Right lobe of liver (tissue), 6 donors: ENCODE measurements at regions not wholly inside any gene's neighbourhood (a gene's known extent, or its start where the extent isn't known, plus 50 kb on each side); places are given as distances from the start of the nearest gene placed in this dataset.

Experiments used
- ATAC-seq, 4 donors: fragments of 200-7000 bp; cut with Tn5 transposase; one replicate each; pipeline ENCODE4 v1.9.1; 2020; ENCODE audit warnings: mild to moderate bottlenecking in 4 of 4, moderate library complexity in 4 of 4
- DNase-seq, 3 donors: peaks; one replicate each; pipeline ENCODE4 v3.0.0-alpha.2; 2020
- H3K27ac ChIP-seq, 3 donors: fragments of 200-600 bp; one replicate each; pipeline ENCODE4 v1.8.0; 2022
- H3K27me3 ChIP-seq, 2 donors: fragments of 200-600 bp; one replicate each; pipeline ENCODE4 v1.8.0; 2022
- H3K36me3 ChIP-seq, 4 donors: fragments of 200-600 bp; sonication (generic) in 1 of 4; one replicate each; pipeline versions ENCODE4 v1.5.1 to v1.8.0; 2017 to 2022; ENCODE audit warnings: control low read depth in 1 of 4
- H3K4me1 ChIP-seq, 4 donors: fragments of 200-600 bp; sonication (generic) in 1 of 4; one replicate each; pipeline versions ENCODE4 v1.5.1 to v1.8.0; 2017 to 2022; ENCODE audit warnings: control low read depth in 1 of 4
- H3K4me3 ChIP-seq, 3 donors: fragments of 200-600 bp; one replicate each; pipeline ENCODE4 v1.8.0; 2022
- H3K9me3 ChIP-seq, 4 donors: fragments of 200-600 bp; sonication (generic) in 1 of 4; one replicate each; pipeline versions ENCODE4 v1.5.1 to v1.8.0; 2017 to 2022; ENCODE audit warnings: control low read depth in 1 of 4
- CTCF ChIP-seq, 4 donors: fragments of 200-600 bp in 3 of 4; fragments of 450-650 bp in 1 of 4; IDR thresholded peaks; one replicate each; pipeline versions ENCODE4 v1.5.1 to v1.8.0; 2016 to 2022; ENCODE audit warnings: antibody characterized with exemption in 4 of 4, mild to moderate bottlenecking in 2 of 4
- POLR2A ChIP-seq: fragments of 450-650 bp; IDR thresholded peaks from one replicate; pipeline ENCODE4 v1.6.1; 2017; ENCODE audit warnings: antibody characterized with exemption, mild to moderate bottlenecking
- WGBS: methylation state at CpG from one replicate; pipeline ENCODE4 v1.1.6; 2018; ENCODE audit warnings: low coverage, low lambda C conversion rate; ENCODE audit not compliant: insufficient coverage; ENCODE audit errors: missing lambda C conversion rate; 5-methylcytosine and 5-hydroxymethylcytosine counted together
- intact Hi-C, 2 donors: fragments of 100-400 bp; cut with DNase I; formaldehyde crosslinking; loops; one replicate each; pipeline versions ENCODE4 v1.11.2 to v1.14.1; 2022
- donor health status: DM: no; HTN: yes; CAD: no.
- donor health status: DM: no; HTN: no; CAD: no.
- donor health status: DM: no; HTN: no; CAD: no.
- donor health status: DM: no; HTN: yes; CAD: no.
- donor health status: DM: no; HTN: yes; CAD: no.

GRCh38 chr16:65688301-65688700 lies 566.4 kb upstream of the CDH11 start:
- TF ChIP-seq CTCF (IDR thresholded peaks at IDR 0.05) (no peak), POLR2A (no peak)
- Histone ChIP-seq H3K4me3 (no peak overlapping the region), H3K27ac (no peak overlapping the region), H3K4me1 (no peaks in the 10 kb centered on the region), H3K27me3 (no peaks in the 10 kb centered on the region), H3K9me3 (no peaks in the 10 kb centered on the region), H3K36me3 (no peaks in the 10 kb centered on the region)
- ATAC-seq: no peak
- no peak for DNase-seq
- WGBS: 43% methylated on average over 1 of the region's 1 CpG
- intact Hi-C loops: no loop called here

GRCh38 chr16:65684230-65684629 lies 562.4 kb upstream of the CDH11 start:
- Histone ChIP-seq H3K27me3 (no peaks in the 10 kb centered on the region), H3K4me1 (no peaks in the 10 kb centered on the region), H3K27ac (no peak overlapping the region), H3K9me3 (no peaks in the 10 kb centered on the region), H3K4me3 (no peak overlapping the region), H3K36me3 (no peaks in the 10 kb centered on the region)
- no peak for TF ChIP-seq CTCF (IDR thresholded peaks at IDR 0.05)
- TF ChIP-seq POLR2A: no peak
- intact Hi-C loops: no loop called here
- ATAC-seq (no peak), DNase-seq (no peak)

GRCh38 chr16:65681406-65681805 lies 559.5 kb upstream of the CDH11 start:
- Histone ChIP-seq H3K27ac (no peak overlapping the region), H3K27me3 (no peaks in the 10 kb centered on the region), H3K9me3 (no peaks in the 10 kb centered on the region), H3K4me1 (no peaks in the 10 kb centered on the region), H3K36me3 (no peaks in the 10 kb centered on the region), H3K4me3 (no peak overlapping the region)
- no peak for ATAC-seq
- TF ChIP-seq CTCF (IDR thresholded peaks at IDR 0.05): no peak
- no peak for TF ChIP-seq POLR2A
- WGBS: 50% methylated on average over 1 of the region's 4 CpGs
- intact Hi-C loops: no loop called here
- DNase-seq: no peak

- H3K4me1 ChIP-seq: no peaks in the 10 kb centered on the region
- DNase-seq: no peak
- H3K4me3 ChIP-seq: no peak overlapping the region
- intact Hi-C loops: no loop called here
- H3K27me3 ChIP-seq: no peaks in the 10 kb centered on the region
- no peak for ATAC-seq
- H3K9me3 ChIP-seq: no peaks in the 10 kb centered on the region
- H3K27ac ChIP-seq: no peak overlapping the region
- no peaks in the 10 kb centered on the region for H3K36me3 ChIP-seq
- 58% methylated on average over 5 of the region's 5 CpGs for WGBS
- TF ChIP-seq CTCF (IDR thresholded peaks at IDR 0.05): no peak
- no peak for TF ChIP-seq POLR2A
These were observed 557.9 kb upstream of the CDH11 start for GRCh38 chr16:65679785-65680184.

GRCh38 chr16:65675161-65675560 lies 553.3 kb upstream of the CDH11 start:
- 18% methylated on average over 1 of the region's 1 CpG for WGBS
- intact Hi-C loops: no loop called here
- ATAC-seq (no peak), DNase-seq (no peak)
- TF ChIP-seq POLR2A (no peak), CTCF (IDR thresholded peaks at IDR 0.05) (no peak)
- H3K4me1 ChIP-seq: no peaks in the 10 kb centered on the region
- H3K9me3 ChIP-seq: no peaks in the 10 kb centered on the region
- H3K27ac ChIP-seq: no peak overlapping the region
- no peaks in the 10 kb centered on the region for H3K27me3 ChIP-seq
- no peaks in the 10 kb centered on the region for H3K36me3 ChIP-seq
- no peak overlapping the region for H3K4me3 ChIP-seq
